Lower leg skin (tissue), 3 donors: ENCODE measurements at regions not wholly inside any gene's neighbourhood (a gene's known extent, or its start where the extent isn't known, plus 50 kb on each side); places are given as distances from the start of the nearest gene placed in this dataset.

Source experiments
- CTCF ChIP-seq, 3 donors: fragments of 450-650 bp; IDR thresholded peaks; one replicate each; pipeline ENCODE4 v1.5.1; 2016; ENCODE audit warnings: antibody characterized with exemption in 3 of 3, mild to moderate bottlenecking in 3 of 3, moderate library complexity in 2 of 3
- POLR2A ChIP-seq, 2 donors: fragments of 450-650 bp; IDR thresholded peaks; one replicate each; pipeline ENCODE4 v1.6.1; 2016 to 2017; ENCODE audit warnings: antibody characterized with exemption in 2 of 2, mild to moderate bottlenecking in 1 of 2, moderate library complexity in 1 of 2

- TF ChIP-seq CTCF (IDR thresholded peaks at IDR 0.05), result no peak
- TF ChIP-seq POLR2A (IDR thresholded peaks at IDR 0.05), result no peak
These were observed 1088.5 kb upstream of the CDH6 start for GRCh38 chr5:30104872-30105596.
